NCI-H2029 (cell line): ENCODE measurements at regions not wholly inside any gene's neighbourhood (a gene's known extent, or its start where the extent isn't known, plus 50 kb on each side); places are given as distances from the start of the nearest gene placed in this dataset.

Source experiments
- DNase-seq: peaks from one replicate; lab custom pipeline; 2025; lab: John Stamatoyannopoulos, UW

DNA sequence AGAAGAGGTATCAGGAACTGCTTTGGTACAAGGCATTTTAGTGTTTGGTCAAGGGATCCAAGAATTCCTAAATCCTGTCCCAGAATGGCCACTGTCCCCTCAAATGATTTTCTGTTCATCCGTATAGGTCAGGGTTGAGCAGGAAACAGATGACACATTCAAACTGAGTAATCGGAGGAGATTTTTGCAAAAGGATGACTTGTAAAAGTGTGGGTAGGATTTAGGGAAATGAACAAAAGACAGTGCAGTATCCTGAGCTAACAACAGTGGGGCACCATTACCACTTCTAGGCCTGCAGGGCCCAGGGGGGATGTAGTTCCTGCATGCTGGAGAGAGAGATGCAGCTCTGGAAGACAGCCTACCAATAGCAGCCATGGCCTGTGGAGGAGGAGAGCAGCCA is 290.1 kb downstream of the ZSWIM6 start:
- no peak for DNase-seq

DNA sequence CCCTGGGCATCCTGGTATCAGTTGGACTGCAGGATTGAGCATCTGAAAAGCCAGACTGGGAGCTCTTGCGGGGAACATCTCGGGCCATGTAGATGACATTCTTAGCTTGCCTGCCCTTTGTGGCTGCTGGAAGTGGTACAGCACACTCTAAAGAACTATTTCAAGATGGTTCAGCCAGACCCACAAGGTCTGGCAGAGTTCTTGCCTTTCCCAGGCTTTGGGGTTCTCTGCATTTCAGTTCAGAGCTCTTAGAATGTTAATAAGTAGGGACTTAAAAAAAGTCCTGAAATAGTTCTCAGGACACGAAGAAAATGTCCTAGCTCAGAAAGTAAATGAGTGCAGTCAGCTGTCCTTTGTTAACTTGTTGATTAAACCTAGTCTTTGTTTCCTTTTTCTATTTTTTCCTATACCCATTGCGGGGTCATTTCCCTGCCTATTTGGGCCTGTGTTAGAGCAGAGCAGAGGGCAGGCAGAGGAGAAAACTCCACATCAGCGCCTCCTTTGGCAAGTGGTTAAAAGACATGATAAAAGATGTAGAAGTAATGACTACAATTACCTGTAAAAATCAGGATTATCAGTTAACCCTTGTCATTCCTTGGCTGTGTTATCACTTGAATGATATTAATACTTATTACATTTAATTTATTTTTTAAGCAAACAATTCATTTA is 291.5 kb downstream of the ZSWIM6 start:
- no peak for DNase-seq

DNA sequence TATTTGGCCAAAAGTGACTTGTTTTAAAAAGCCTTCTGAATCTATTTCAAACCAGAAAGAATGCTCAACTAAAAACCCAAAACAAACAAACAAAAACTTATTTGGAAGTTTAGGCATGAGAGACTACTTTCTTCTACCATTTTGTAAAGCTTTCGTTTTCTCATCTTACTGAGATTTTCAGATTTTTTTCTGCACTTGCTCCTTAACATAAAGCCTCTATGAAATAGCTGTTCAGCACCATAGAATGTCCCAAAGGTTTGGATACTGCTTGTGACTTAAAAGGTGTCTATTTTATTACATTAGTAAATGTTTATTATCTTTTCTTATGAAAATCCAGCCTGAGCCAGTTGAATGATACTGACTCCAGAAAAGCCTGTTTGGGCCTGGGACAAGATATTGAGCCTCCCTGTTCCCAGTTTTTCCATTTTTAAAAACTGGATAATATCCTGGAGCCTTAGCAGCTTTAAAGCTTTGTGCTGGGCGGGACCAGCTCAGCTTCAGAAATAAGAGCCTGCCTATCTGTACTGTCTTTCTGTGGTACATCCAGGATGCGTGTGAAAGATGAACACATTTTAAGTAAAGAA is 292.6 kb downstream of the ZSWIM6 start:
- no peak for DNase-seq

- no peak for DNase-seq
These were observed 293.1 kb downstream of the ZSWIM6 start for GRCh38 chr5:61625137-61625561.

DNA sequence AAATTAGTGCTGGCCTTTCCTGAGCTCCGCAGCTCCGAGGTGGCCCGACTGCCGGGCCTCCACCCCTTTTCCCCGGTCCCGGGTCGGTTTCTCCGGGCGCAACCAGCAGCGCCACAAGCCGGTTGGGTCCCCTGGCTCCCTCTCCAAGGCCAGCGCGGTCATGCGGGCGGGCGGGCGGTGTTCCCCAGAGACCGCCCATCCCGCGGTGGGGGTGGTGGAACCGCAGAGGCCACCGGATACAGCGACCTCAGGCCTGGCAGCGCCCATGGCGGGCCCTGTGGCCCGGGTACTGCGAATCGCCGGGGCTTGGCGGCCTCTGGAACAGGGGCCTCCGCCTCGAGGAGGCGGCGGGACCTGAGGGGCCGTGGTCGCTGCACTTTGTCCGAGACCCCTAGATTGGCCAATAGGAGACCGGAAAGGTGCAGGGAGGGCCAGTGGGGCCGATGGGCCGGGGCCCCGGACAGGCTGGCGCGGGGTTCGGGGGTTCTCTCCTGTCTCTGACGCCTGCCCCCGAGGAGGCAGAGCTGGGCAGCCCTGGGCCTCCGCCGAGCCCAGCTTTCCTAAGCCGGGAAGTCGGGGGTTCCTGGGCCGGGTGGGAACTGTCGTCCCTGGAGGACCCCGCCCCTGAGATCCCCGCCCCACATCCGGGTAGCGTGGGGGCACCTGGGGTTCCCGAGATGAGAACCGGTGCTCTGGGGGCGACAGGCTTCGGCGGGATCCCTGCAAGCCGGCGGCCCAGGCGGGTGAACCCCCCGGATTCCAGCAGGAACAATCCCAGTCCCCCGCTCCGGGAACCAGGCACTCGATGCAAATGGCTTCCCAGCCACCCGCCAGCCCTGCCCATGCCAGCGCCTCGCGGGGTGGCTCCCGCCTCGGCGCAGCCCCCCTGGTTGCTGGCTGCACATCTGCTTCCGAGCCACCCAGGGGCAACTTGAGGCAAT is 293.9 kb downstream of the ZSWIM6 start:
- DNase-seq, result peak; percentile 28

- DNase-seq, result no peak
These were observed 294.7 kb downstream of the ZSWIM6 start for GRCh38 chr5:61626639-61627282.

- DNase-seq, result no peak
These were observed 295.5 kb downstream of the ZSWIM6 start for GRCh38 chr5:61627531-61627930.

- DNase-seq, result no peak
These were observed 298.9 kb downstream of the ZSWIM6 start for GRCh38 chr5:61630908-61631307.

DNA sequence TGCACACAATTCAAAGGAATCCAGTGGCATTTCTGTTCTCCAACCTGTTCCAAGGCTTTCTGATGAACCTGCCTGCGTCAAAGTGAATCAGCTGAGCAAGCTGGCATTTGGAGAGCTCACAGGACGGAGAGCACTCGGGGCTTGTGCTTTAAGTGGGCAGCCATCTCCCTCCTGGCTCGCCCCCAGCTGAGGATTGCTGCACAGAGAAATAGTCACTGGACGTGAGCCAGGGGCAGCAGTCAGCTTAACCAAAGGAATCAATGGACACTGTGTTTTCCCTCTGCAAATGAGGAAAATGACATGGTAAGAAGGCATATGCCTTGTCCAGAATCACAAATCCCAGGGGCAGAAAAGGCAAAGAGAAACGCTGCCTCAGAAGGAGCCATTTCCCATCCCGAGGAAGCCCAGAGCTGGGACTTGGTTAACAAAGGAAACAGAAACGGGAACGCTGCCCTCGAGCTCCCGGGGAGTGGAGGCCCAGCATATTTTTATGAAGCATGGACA is 299.4 kb downstream of the ZSWIM6 start:
- peak; percentile 25 for DNase-seq

DNA sequence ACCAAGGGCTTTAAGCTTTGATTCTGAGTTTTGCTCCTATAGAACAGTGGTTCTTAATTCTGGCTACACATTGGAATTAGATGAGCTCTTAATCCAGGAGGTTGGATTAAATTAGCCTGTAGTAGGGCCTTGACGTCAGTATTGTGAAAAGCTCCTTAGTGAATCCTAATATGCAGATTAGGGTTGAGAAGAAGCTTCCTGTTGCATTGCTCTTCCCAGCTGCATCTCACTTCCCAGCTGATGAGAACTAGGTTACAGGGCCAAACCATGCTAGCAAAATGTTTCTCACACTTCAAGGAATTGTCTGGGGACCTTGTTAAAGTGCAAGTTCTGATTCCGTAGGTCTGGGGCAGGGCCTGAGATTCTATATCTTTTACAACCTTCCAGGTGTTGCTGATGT is 300.0 kb downstream of the ZSWIM6 start:
- DNase-seq, result no peak

DNA sequence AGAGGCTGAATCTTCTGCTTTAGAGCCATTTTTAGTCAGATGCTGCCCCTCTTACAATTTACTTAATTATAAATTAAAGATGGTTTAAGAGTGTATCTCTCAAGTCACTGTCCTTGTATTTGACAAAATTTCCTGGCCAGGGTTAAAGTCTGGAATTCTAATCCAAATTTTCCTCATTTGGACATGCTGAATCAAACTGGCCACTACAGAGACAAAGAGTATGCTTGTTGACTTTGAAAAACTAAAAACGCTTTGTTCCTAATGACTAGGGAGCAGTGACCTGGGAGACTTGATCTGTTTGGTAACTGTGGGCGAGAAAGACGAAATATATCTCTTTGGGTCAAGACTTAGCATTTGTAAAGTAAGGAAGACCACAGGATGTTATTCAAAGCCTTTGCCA is 303.2 kb downstream of the ZSWIM6 start:
- DNase-seq, result no peak

- no peak for DNase-seq
These were observed 305.5 kb downstream of the ZSWIM6 start for GRCh38 chr5:61637566-61637965.

GRCh38 chr5:61638476-61638875 is 306.4 kb downstream of the ZSWIM6 start:
- no peak for DNase-seq

GRCh38 chr5:61640179-61641021 is 308.3 kb downstream of the ZSWIM6 start:
- no peak for DNase-seq

DNA sequence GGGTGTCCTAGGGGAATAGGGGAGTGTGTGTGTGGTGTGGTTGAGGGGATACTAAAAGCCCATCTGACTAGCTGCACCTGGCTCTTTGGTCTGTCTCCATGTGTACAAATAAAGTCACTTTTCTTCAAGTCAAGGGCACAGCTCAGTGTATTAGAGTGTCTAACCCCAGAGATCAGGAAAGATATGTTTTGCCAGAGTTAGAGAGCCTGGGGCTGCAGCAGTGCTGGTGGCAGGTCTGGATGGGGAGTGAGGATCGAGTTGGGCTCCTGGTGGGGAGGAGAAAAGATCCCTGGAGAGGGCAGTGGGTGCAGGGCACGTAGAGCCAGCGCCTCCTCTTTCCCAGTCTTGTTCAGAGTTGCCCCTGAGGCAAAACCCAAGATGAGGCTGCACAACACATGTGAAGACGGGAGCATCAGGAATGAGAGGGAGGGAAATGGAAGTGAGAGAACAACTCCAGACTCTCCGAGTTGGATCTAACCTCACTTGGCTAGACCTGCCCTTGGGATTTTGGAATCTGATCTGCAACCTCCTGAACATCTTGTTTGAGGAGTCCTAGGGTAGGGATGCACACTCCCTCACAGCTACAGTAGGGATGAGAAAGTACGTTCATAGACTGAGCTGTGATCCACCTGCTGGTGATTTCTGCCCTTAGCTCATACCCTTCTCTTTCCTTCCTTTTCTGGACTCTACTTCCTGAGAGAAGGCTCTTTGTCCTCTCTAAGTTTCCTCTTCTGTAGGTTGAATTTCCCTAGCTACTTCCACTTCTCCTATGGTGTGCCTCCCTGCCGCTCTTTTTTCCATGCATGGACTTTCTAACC is 309.9 kb downstream of the ZSWIM6 start:
- no peak for DNase-seq

GRCh38 chr5:61647672-61648071 is 315.6 kb downstream of the ZSWIM6 start:
- DNase-seq, result no peak

GRCh38 chr5:61649231-61649630 is 317.2 kb downstream of the ZSWIM6 start:
- DNase-seq, result no peak

- DNase-seq, result no peak
These were observed 317.9 kb downstream of the ZSWIM6 start for GRCh38 chr5:61649971-61650370.

DNA sequence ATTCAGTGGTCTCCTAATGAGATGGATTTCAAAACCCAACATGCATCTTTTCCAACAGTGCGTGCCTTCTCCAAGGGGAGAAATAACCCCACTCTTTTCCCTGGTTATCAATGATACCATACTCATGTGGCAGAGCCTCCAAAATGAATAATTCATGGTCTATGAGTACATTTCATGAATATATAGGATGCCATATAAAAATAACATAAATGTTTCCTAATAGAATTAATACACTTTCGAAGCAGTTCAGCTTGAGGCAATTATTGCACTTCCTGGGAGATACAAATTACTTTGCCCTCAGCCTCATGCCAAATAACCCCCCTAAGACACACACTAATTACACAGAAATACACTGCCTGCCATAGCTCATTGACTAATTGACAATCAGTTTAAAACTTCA is 318.6 kb downstream of the ZSWIM6 start:
- DNase-seq, result no peak

DNA sequence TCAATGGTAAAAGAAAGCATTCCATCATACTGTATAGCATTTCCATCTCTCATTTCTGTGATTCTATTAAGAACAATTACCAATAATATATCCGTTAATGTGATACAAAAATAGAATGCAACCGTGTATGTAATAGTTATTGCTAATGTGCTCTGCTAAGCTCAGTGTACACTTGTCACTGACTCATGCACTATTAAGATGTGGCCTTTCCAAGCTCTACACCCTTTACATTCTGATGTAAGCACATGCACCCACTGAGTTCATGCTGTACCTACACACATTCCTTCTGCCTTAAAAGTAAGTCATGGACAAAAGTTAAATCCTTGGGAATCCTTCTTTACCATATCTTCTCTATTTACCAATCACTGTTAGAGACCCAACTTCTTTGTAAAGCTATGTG is 319.1 kb downstream of the ZSWIM6 start:
- no peak for DNase-seq
